Natural killer cell (primary cell): ENCODE measurements at regions not wholly inside any gene's neighbourhood (a gene's known extent, or its start where the extent isn't known, plus 50 kb on each side); places are given as distances from the start of the nearest gene placed in this dataset.

Source experiments
- ATAC-seq, 3 donors: fragments of 150-1000 bp in 2 of 3; fragments of 200-7000 bp in 1 of 3; cut with Tn5 transposase; 1 replicate in 1 of 3; 2 replicates in 2 of 3; pipeline ENCODE4 v1.10.0; 2021; ENCODE audit warnings: mild to moderate bottlenecking in 2 of 3, moderate library complexity in 2 of 3
- DNase-seq, 2 donors: peaks; one replicate each; pipeline versions ENCODE4 v3.0.0 to v3.0.0-alpha.2; 2013 to 2021; ENCODE audit warnings: mixed read lengths in 1 of 2
- H3K27ac ChIP-seq: one replicate; pipeline ENCODE4 v1.5.1; 2013; ENCODE audit warnings: mild to moderate bottlenecking, low read length
- H3K27me3 ChIP-seq: one replicate; pipeline ENCODE4 v1.6.1; 2013; ENCODE audit warnings: low read length; ENCODE audit not compliant: control insufficient read depth, insufficient read depth
- H3K36me3 ChIP-seq: one replicate; pipeline ENCODE4 v1.6.1; 2013; ENCODE audit warnings: low read length; ENCODE audit not compliant: control insufficient read depth, insufficient read depth
- H3K4me1 ChIP-seq: one replicate; pipeline ENCODE4 v1.6.1; 2013; ENCODE audit warnings: low read length; ENCODE audit not compliant: control insufficient read depth, insufficient read depth
- H3K4me3 ChIP-seq: one replicate; pipeline ENCODE4 v1.5.1; 2013; ENCODE audit warnings: low read length
- H3K9me3 ChIP-seq: one replicate; pipeline ENCODE4 v1.6.1; 2013; ENCODE audit warnings: low read length; ENCODE audit not compliant: control insufficient read depth, insufficient read depth
- H3K27ac Mint-ChIP-seq, 2 donors: one replicate each; pipeline ENCODE4 v1.8.0; 2022; ENCODE audit warnings: mild to moderate bottlenecking in 2 of 2, mixed read lengths in 2 of 2, moderate library complexity in 1 of 2
- H3K27me3 Mint-ChIP-seq, 2 donors: one replicate each; pipeline ENCODE4 v1.8.0; 2022; ENCODE audit warnings: low read depth in 2 of 2, mixed read lengths in 2 of 2
- H3K36me3 Mint-ChIP-seq: one replicate; pipeline ENCODE4 v1.8.0; 2022; ENCODE audit warnings: mixed read lengths
- H3K4me1 Mint-ChIP-seq, 2 donors: one replicate each; pipeline ENCODE4 v1.8.0; 2022; ENCODE audit warnings: mixed read lengths in 2 of 2
- H3K4me3 Mint-ChIP-seq: one replicate; pipeline ENCODE4 v1.8.0; 2022; ENCODE audit warnings: mild to moderate bottlenecking, moderate library complexity, mixed read lengths
- H3K9me3 Mint-ChIP-seq, 2 donors: one replicate each; pipeline ENCODE4 v1.8.0; 2022; ENCODE audit warnings: mixed read lengths in 2 of 2
- WGBS: methylation state at CpG from one replicate; pipeline ENCODE4 v1.1.7; 2013; ENCODE audit warnings: missing lambda C conversion rate; ENCODE audit not compliant: insufficient coverage; 5-methylcytosine and 5-hydroxymethylcytosine counted together
- intact Hi-C: fragments of 100-400 bp; cut with micrococcal nuclease; formaldehyde crosslinking; loops from one replicate; pipeline ENCODE4 v1.14.2; 2022
- TF ChIP-seq, protein P1 (sequence below): fragments of 200-600 bp; IDR thresholded peaks from one replicate; pipeline ENCODE4 v1.8.0; 2022; ENCODE audit warnings: antibody characterized with exemption

GRCh38 chr5:1745796-1746370, 53.8 kb downstream of the MRPL36 start:
- Histone ChIP-seq H3K27ac (no peak overlapping the region), H3K4me3 (no peak overlapping the region), H3K4me1 (no peaks in the 10 kb centered on the region), H3K36me3 (no peaks in the 10 kb centered on the region), H3K27me3 (no peaks in the 10 kb centered on the region), H3K9me3 (no peaks in the 10 kb centered on the region)
- ATAC-seq (no peak), DNase-seq (peak in 1 of 2 donors; percentile 9)
- peaks cover 9 to 13% of the 10 kb centered on the region in 2 donors for H3K27me3 Mint-ChIP-seq
- H3K4me1 Mint-ChIP-seq: no peaks in the 10 kb centered on the region
- TF ChIP-seq, protein P1, sequence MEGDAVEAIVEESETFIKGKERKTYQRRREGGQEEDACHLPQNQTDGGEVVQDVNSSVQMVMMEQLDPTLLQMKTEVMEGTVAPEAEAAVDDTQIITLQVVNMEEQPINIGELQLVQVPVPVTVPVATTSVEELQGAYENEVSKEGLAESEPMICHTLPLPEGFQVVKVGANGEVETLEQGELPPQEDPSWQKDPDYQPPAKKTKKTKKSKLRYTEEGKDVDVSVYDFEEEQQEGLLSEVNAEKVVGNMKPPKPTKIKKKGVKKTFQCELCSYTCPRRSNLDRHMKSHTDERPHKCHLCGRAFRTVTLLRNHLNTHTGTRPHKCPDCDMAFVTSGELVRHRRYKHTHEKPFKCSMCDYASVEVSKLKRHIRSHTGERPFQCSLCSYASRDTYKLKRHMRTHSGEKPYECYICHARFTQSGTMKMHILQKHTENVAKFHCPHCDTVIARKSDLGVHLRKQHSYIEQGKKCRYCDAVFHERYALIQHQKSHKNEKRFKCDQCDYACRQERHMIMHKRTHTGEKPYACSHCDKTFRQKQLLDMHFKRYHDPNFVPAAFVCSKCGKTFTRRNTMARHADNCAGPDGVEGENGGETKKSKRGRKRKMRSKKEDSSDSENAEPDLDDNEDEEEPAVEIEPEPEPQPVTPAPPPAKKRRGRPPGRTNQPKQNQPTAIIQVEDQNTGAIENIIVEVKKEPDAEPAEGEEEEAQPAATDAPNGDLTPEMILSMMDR: no peak
- no peaks in the 10 kb centered on the region for H3K36me3 Mint-ChIP-seq
- H3K27ac Mint-ChIP-seq: peak overlapping the region in 1 of 2 donors; percentile 33
- intact Hi-C loops: no loop called here
- WGBS: 88% methylated on average over 29 of the region's 29 CpGs
- no peaks in the 10 kb centered on the region for H3K9me3 Mint-ChIP-seq
- no peak overlapping the region for H3K4me3 Mint-ChIP-seq

GRCh38 chr5:1745123-1745795, 54.4 kb downstream of the MRPL36 start:
- no peaks in the 10 kb centered on the region for H3K27me3 ChIP-seq
- H3K36me3 ChIP-seq: no peaks in the 10 kb centered on the region
- H3K27ac ChIP-seq: no peak overlapping the region
- peak in 1 of 2 donors; percentile 10 for DNase-seq
- H3K9me3 Mint-ChIP-seq: no peaks in the 10 kb centered on the region
- no peak overlapping the region for H3K27ac Mint-ChIP-seq
- ATAC-seq: no peak
- H3K4me1 Mint-ChIP-seq: no peaks in the 10 kb centered on the region
- H3K4me3 Mint-ChIP-seq: no peak overlapping the region
- TF ChIP-seq, protein P1: no peak
- H3K4me1 ChIP-seq: no peaks in the 10 kb centered on the region
- no peaks in the 10 kb centered on the region for H3K9me3 ChIP-seq
- intact Hi-C loops: no loop called here
- H3K36me3 Mint-ChIP-seq: no peaks in the 10 kb centered on the region
- no peak overlapping the region for H3K4me3 ChIP-seq
- peaks cover 15 to 16% of the 10 kb centered on the region in 2 donors for H3K27me3 Mint-ChIP-seq
- WGBS: 83% methylated on average over 30 of the region's 30 CpGs

DNA sequence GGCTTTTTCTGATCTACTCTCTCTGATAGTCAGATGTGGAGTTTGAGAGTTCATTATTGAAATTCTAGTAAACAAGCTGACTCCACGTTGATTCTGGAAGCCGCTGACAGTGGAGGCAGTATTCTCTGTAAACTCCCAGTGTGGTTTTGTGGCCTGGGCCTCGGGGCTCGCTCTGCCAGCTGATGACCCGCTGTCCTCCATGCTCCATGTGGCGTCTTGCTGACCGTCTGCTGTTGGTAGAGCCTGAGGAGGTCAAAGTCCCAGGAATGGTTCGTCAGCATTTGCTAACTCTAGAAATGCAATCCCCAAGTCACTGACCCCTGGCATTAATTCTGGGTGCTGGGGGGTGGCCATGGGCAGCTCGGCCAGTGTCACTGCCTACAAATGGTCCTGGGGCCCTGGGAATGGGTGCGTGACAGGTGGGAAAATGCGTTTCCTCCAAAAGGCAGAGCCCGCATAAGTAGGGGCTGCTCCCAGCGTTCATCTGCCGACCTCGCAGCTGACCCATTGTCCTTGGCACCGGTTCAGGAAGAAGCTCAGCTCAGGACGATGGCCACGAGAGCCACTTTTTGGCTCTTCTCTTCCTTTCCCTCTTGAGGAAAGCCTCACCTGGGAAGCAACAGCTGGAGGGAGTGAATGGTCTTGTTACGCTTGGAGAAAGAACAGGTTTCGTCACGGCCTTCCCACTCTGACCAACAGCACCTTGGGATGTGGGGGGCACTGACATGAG, 55.1 kb downstream of the MRPL36 start:
- DNase-seq: peak in 1 of 2 donors; percentile 0
- 86% methylated on average over 21 of the region's 21 CpGs for WGBS
- Mint-ChIP-seq H3K4me1 (no peaks in the 10 kb centered on the region), H3K4me3 (no peak overlapping the region), H3K27me3 (peaks cover 16 to 21% of the 10 kb centered on the region in 2 donors), H3K9me3 (no peaks in the 10 kb centered on the region), H3K36me3 (no peaks in the 10 kb centered on the region), H3K27ac (no peak overlapping the region)
- Histone ChIP-seq H3K27ac (no peak overlapping the region), H3K27me3 (no peaks in the 10 kb centered on the region), H3K9me3 (no peaks in the 10 kb centered on the region), H3K36me3 (no peaks in the 10 kb centered on the region), H3K4me1 (no peaks in the 10 kb centered on the region), H3K4me3 (no peak overlapping the region)
- TF ChIP-seq, protein P1: no peak
- no peak for ATAC-seq
- intact Hi-C loops: no loop called here
